WTC11 (cell line): ENCODE measurements at regions not wholly inside any gene's neighbourhood (a gene's known extent, or its start where the extent isn't known, plus 50 kb on each side); places are given as distances from the start of the nearest gene placed in this dataset.

Source experiments
- ATF1 ChIP-seq: sonication (generic); formaldehyde crosslinking; IDR thresholded peaks from 2 replicates; pipeline ENCODE4 v1.8.1; 2023; ENCODE audit warnings: mild to moderate bottlenecking, moderate library complexity, missing genetic modification reagents
- CTCF ChIP-seq: fragments of 200-600 bp; IDR thresholded peaks from 2 replicates; pipeline ENCODE4 v1.8.0; 2022; ENCODE audit warnings: antibody characterized with exemption
- IRF2 ChIP-seq: sonication (generic); formaldehyde crosslinking; IDR thresholded peaks from 2 replicates; pipeline ENCODE4 v1.8.0; 2022; ENCODE audit warnings: low read depth, missing genetic modification reagents, borderline replicate concordance
- JUN ChIP-seq: sonication (generic); formaldehyde crosslinking; IDR thresholded peaks from 2 replicates; pipeline ENCODE4 v1.8.0; 2023; ENCODE audit warnings: mild to moderate bottlenecking, missing genetic modification reagents
- KAT7 ChIP-seq: sonication (generic); formaldehyde crosslinking; IDR thresholded peaks from 2 replicates; pipeline ENCODE4 v1.8.1; 2023; ENCODE audit warnings: missing genetic modification reagents, mild to moderate bottlenecking, borderline replicate concordance
- SP1 ChIP-seq: sonication (generic); formaldehyde crosslinking; conservative IDR thresholded peaks from 2 replicates; pipeline ENCODE4 v1.8.1; 2022; ENCODE audit warnings: missing genetic modification reagents
- USF2 ChIP-seq: sonication (generic); formaldehyde crosslinking; IDR thresholded peaks from 2 replicates; pipeline ENCODE4 v1.8.1; 2023; ENCODE audit warnings: mild to moderate bottlenecking, missing genetic modification reagents, moderate library complexity

- TF ChIP-seq IRF2 (CRISPR knock-in tag), result no peak
- TF ChIP-seq ATF1, result no peak
- no peak for TF ChIP-seq CTCF
- TF ChIP-seq SP1, result no peak
- TF ChIP-seq JUN, result no peak
- no peak for TF ChIP-seq USF2 (CRISPR knock-in tag)
- no peak for TF ChIP-seq KAT7 (CRISPR knock-in tag)
Measured at GRCh38 chr16:48999508-48999907, 282.1 kb downstream of the CBLN1 start.
